GM12878 (cell line): ENCODE measurements at regions not wholly inside any gene's neighbourhood (a gene's known extent, or its start where the extent isn't known, plus 50 kb on each side); places are given as distances from the start of the nearest gene placed in this dataset.

ENCODE experiments used
- ESRRA ChIP-seq: IDR thresholded peaks from 2 replicates; pipeline ENCODE4 v1.6.1; 2012; ENCODE audit warnings: mild to moderate bottlenecking, low read length, improper control_type of control experiment
- FOXK2 ChIP-seq: fragments of 450-650 bp; IDR thresholded peaks from 2 replicates; pipeline ENCODE4 v1.6.1; 2017; ENCODE audit warnings: mild to moderate bottlenecking, moderate library complexity
- FOXM1 ChIP-seq: IDR thresholded peaks from 2 replicates; pipeline ENCODE4 v1.6.1; 2012; ENCODE audit warnings: low read depth, mild to moderate bottlenecking, inconsistent platforms, low read length, moderate library complexity
- IRF5 ChIP-seq: fragments of 450-650 bp; IDR thresholded peaks from 2 replicates; pipeline ENCODE4 v1.6.1; 2017; ENCODE audit warnings: borderline replicate concordance
- JUNB ChIP-seq: IDR thresholded peaks from 2 replicates; pipeline ENCODE4 v1.6.1; 2016; ENCODE audit warnings: antibody characterized with exemption, mild to moderate bottlenecking
- KDM1A ChIP-seq: fragments of 200-600 bp; sonication (generic); IDR thresholded peaks from 2 replicates; pipeline ENCODE4 v1.6.1; 2016; ENCODE audit warnings: borderline replicate concordance
- MAX ChIP-seq: IDR thresholded peaks from 2 replicates; pipeline ENCODE4 v1.6.1; 2012; ENCODE audit warnings: low read depth, low read length, improper control_type of control experiment
- MEF2A ChIP-seq: IDR thresholded peaks from 2 replicates; pipeline ENCODE4 v1.6.1; 2011; ENCODE audit warnings: low read depth, mild to moderate bottlenecking, low read length, moderate library complexity; ENCODE audit not compliant: insufficient read depth
- MYB ChIP-seq: fragments of 150-350 bp; IDR thresholded peaks from 2 replicates; pipeline ENCODE4 v1.6.1; 2014; ENCODE audit warnings: mild to moderate bottlenecking, low read depth, low read length, borderline replicate concordance
- NFIC ChIP-seq: IDR thresholded peaks from 2 replicates; pipeline ENCODE4 v1.6.1; 2012; ENCODE audit warnings: low read depth, mild to moderate bottlenecking, inconsistent platforms, low read length, moderate library complexity
- NR2C2 ChIP-seq: IDR thresholded peaks from 2 replicates; pipeline ENCODE4 v1.6.1; 2011; ENCODE audit warnings: borderline replicate concordance, low read depth; ENCODE audit not compliant: control insufficient read depth, insufficient read length
- POLR2A ChIP-seq: IDR thresholded peaks from 2 replicates; pipeline ENCODE4 v1.6.1; 2011; ENCODE audit warnings: low read depth, mild to moderate bottlenecking, low read length
- RELA ChIP-seq: fragments of 450-650 bp; IDR thresholded peaks from 2 replicates; pipeline ENCODE4 v1.8.0; 2014; ENCODE audit warnings: borderline replicate concordance; ENCODE audit not compliant: partially characterized antibody
- RELB ChIP-seq: fragments of 450-650 bp; IDR thresholded peaks from 2 replicates; pipeline ENCODE4 v1.6.1; 2017; ENCODE audit warnings: low read depth, mild to moderate bottlenecking, moderate library complexity
- SIX5 ChIP-seq: IDR thresholded peaks from 2 replicates; pipeline ENCODE4 v1.6.1; 2011; ENCODE audit warnings: mild to moderate bottlenecking, low read depth, low read length, moderate library complexity; ENCODE audit not compliant: severe bottlenecking
- SKIL ChIP-seq: fragments of 450-650 bp; IDR thresholded peaks from 2 replicates; pipeline ENCODE4 v1.6.1; 2017; ENCODE audit warnings: mild to moderate bottlenecking, low read depth, inconsistent platforms; ENCODE audit not compliant: poor library complexity, severe bottlenecking
- SMARCA5 ChIP-seq: fragments of 450-650 bp; IDR thresholded peaks from 2 replicates; pipeline ENCODE4 v1.6.1; 2017; ENCODE audit warnings: mild to moderate bottlenecking
- SMC3 ChIP-seq: IDR thresholded peaks from 2 replicates; pipeline ENCODE4 v1.6.1; 2011; ENCODE audit warnings: low read length, improper control_type of control experiment, borderline replicate concordance
- SREBF2 ChIP-seq: IDR thresholded peaks from 2 replicates; pipeline ENCODE4 v1.6.1; 2012; ENCODE audit warnings: mild to moderate bottlenecking, low read length
- TARDBP ChIP-seq: IDR thresholded peaks from 2 replicates; pipeline ENCODE4 v1.6.1; 2016; ENCODE audit warnings: borderline replicate concordance
- TCF12 ChIP-seq: IDR thresholded peaks from 2 replicates; pipeline ENCODE4 v1.6.1; 2011; ENCODE audit warnings: low read depth, mild to moderate bottlenecking, low read length
- ZBTB33 ChIP-seq: fragments of 450-650 bp; IDR thresholded peaks from 2 replicates; pipeline ENCODE4 v1.6.1; 2017; ENCODE audit warnings: mild to moderate bottlenecking
- ZNF207 ChIP-seq: fragments of 450-650 bp; IDR thresholded peaks from 2 replicates; pipeline ENCODE4 v1.6.1; 2014; ENCODE audit warnings: antibody characterized with exemption, mild to moderate bottlenecking, borderline replicate concordance

- TF ChIP-seq MAX (no peak), MYB (0 out of 2 replicates have a peak, but pooled peaks have one; percentile 13), SMC3 (peak; percentile 22; the same call in 1 of the 2 replicates), SREBF2 (peak; percentile 55; the same call in 1 of the 2 replicates), FOXK2 (no peak), ZNF207 (no peak), IRF5 (no peak), ZBTB33 (no peak), SKIL (peak; percentile 96), FOXM1 (peak; percentile 72; the same call in 1 of the 2 replicates), NFIC (peak; percentile 42; the same call in 1 of the 2 replicates), ESRRA (no peak; the same call in 1 of the 2 replicates), RELB (peak; percentile 92), TARDBP (no peak), TCF12 (peak; percentile 92), SIX5 (no peak), SMARCA5 (no peak), KDM1A (no peak), JUNB (peak; percentile 76), RELA (peak; percentile 88), POLR2A (no peak), NR2C2 (no peak), MEF2A (0 out of 2 replicates have a peak, but pooled peaks have one; percentile 54)
These were observed 98.6 kb downstream of the BCL2L11 start (continued) for GRCh38 chr2:111219285-111219684.
